ENCODE measurements at regions not wholly inside any gene's neighbourhood (a gene's known extent, or its start where the extent isn't known, plus 50 kb on each side); places are given as distances from the start of the nearest gene placed in this dataset.

DNA sequence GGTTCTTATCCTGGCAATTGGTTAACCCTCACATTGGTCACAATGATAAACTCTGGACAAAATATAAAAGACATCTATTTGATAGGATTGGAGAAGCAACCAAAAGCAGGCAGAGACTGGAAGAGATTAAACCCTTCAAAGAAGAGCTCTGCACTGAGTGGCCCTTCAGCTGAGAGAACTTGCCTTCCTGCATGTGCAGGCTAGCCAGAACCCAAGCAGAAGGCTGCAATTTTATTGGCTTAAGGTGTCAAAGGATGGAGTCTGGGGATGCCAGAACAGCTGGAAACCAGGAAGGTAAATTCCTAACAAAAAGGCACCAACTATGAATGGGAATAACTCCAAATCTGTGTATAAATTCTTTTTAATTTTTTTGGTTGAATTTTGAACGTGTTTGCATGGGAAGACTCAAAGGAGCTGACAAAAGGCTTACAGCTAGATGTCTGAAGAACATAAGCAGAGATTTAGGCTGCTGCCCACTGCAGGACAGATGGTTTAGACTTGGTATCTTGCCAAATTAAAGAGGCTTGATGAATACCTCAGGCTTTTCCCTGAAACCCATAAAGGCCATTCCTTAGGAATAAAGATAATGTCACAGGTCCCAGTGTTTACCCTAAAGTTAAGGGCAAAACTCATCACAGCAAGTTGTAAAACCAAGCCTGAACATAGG is 66.3 kb downstream of the NR2F1 start:
- no peak for DNase-seq (ENCODE audit: low read depth)
- no peak overlapping the region for H3K4me3 ChIP-seq (ENCODE audit: low read depth, low read length)
- TF ChIP-seq, protein P1, sequence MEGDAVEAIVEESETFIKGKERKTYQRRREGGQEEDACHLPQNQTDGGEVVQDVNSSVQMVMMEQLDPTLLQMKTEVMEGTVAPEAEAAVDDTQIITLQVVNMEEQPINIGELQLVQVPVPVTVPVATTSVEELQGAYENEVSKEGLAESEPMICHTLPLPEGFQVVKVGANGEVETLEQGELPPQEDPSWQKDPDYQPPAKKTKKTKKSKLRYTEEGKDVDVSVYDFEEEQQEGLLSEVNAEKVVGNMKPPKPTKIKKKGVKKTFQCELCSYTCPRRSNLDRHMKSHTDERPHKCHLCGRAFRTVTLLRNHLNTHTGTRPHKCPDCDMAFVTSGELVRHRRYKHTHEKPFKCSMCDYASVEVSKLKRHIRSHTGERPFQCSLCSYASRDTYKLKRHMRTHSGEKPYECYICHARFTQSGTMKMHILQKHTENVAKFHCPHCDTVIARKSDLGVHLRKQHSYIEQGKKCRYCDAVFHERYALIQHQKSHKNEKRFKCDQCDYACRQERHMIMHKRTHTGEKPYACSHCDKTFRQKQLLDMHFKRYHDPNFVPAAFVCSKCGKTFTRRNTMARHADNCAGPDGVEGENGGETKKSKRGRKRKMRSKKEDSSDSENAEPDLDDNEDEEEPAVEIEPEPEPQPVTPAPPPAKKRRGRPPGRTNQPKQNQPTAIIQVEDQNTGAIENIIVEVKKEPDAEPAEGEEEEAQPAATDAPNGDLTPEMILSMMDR (IDR thresholded peaks at IDR 0.05; ENCODE audit: insufficient read depth, low read depth, low read length) = no peak

DNA sequence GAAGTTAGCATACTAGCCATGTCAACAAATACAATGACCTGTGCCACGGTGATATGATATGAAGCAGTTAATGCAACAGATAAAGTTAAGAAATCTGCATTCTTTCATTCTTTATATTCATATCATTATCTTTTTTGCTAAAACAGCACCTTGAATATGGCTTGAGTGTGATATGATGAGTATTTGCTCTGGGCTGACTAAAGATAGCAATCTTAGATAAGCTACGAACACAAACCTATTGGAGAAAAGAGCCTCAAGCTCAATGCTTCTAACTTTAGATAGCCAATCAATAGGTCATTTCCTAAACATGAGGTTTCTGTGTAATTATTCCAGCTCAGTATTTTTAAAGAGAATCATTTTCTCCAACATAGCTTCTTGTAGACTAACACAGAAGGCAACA is 61.7 kb downstream of the NR2F1 start:
- TF ChIP-seq, protein P1 (IDR thresholded peaks at IDR 0.05; ENCODE audit: insufficient read depth, low read depth, low read length) = no peak
- DNase-seq (ENCODE audit: low read depth) = no peak
- no peak overlapping the region for H3K4me3 ChIP-seq (ENCODE audit: low read depth, low read length)
